Right lobe of liver (tissue), 6 donors: ENCODE measurements at regions not wholly inside any gene's neighbourhood (a gene's known extent, or its start where the extent isn't known, plus 50 kb on each side); places are given as distances from the start of the nearest gene placed in this dataset.

ENCODE experiments used
- ATAC-seq, 4 donors: fragments of 200-7000 bp; cut with Tn5 transposase; one replicate each; pipeline ENCODE4 v1.9.1; 2020; ENCODE audit warnings: mild to moderate bottlenecking in 4 of 4, moderate library complexity in 4 of 4
- DNase-seq, 3 donors: peaks; one replicate each; pipeline ENCODE4 v3.0.0-alpha.2; 2020
- H3K27ac ChIP-seq, 3 donors: fragments of 200-600 bp; one replicate each; pipeline ENCODE4 v1.8.0; 2022
- H3K27me3 ChIP-seq, 2 donors: fragments of 200-600 bp; one replicate each; pipeline ENCODE4 v1.8.0; 2022
- H3K36me3 ChIP-seq, 4 donors: fragments of 200-600 bp; sonication (generic) in 1 of 4; one replicate each; pipeline versions ENCODE4 v1.5.1 to v1.8.0; 2017 to 2022; ENCODE audit warnings: control low read depth in 1 of 4
- H3K4me1 ChIP-seq, 4 donors: fragments of 200-600 bp; sonication (generic) in 1 of 4; one replicate each; pipeline versions ENCODE4 v1.5.1 to v1.8.0; 2017 to 2022; ENCODE audit warnings: control low read depth in 1 of 4
- H3K4me3 ChIP-seq, 3 donors: fragments of 200-600 bp; one replicate each; pipeline ENCODE4 v1.8.0; 2022
- H3K9me3 ChIP-seq, 4 donors: fragments of 200-600 bp; sonication (generic) in 1 of 4; one replicate each; pipeline versions ENCODE4 v1.5.1 to v1.8.0; 2017 to 2022; ENCODE audit warnings: control low read depth in 1 of 4
- CTCF ChIP-seq, 4 donors: fragments of 200-600 bp in 3 of 4; fragments of 450-650 bp in 1 of 4; IDR thresholded peaks; one replicate each; pipeline versions ENCODE4 v1.5.1 to v1.8.0; 2016 to 2022; ENCODE audit warnings: antibody characterized with exemption in 4 of 4, mild to moderate bottlenecking in 2 of 4
- POLR2A ChIP-seq: fragments of 450-650 bp; IDR thresholded peaks from one replicate; pipeline ENCODE4 v1.6.1; 2017; ENCODE audit warnings: antibody characterized with exemption, mild to moderate bottlenecking
- WGBS: methylation state at CpG from one replicate; pipeline ENCODE4 v1.1.6; 2018; ENCODE audit warnings: low coverage, low lambda C conversion rate; ENCODE audit not compliant: insufficient coverage; ENCODE audit errors: missing lambda C conversion rate; 5-methylcytosine and 5-hydroxymethylcytosine counted together
- intact Hi-C, 2 donors: fragments of 100-400 bp; cut with DNase I; formaldehyde crosslinking; loops; one replicate each; pipeline versions ENCODE4 v1.11.2 to v1.14.1; 2022
- donor health status: DM: no; HTN: yes; CAD: no.
- donor health status: DM: no; HTN: no; CAD: no.
- donor health status: DM: no; HTN: no; CAD: no.
- donor health status: DM: no; HTN: yes; CAD: no.
- donor health status: DM: no; HTN: yes; CAD: no.

GRCh38 chr12:132439333-132439904 is 50.5 kb upstream of the FBRSL1 start:
- Histone ChIP-seq H3K36me3 (no peaks in the 10 kb centered on the region), H3K9me3 (no peaks in the 10 kb centered on the region), H3K27ac (no peak overlapping the region), H3K4me1 (no peaks in the 10 kb centered on the region), H3K4me3 (no peak overlapping the region), H3K27me3 (no peaks in the 10 kb centered on the region)
- DNase-seq, result no peak
- WGBS, result 68% methylated on average over 22 of the region's 28 CpGs
- intact Hi-C loops, result no loop called here
- TF ChIP-seq CTCF (IDR thresholded peaks at IDR 0.05), result no peak
- TF ChIP-seq POLR2A, result no peak
- ATAC-seq, result no peak

GRCh38 chr12:132438726-132439125 is 51.2 kb upstream of the FBRSL1 start:
- no peak for TF ChIP-seq POLR2A
- TF ChIP-seq CTCF (IDR thresholded peaks at IDR 0.05), result no peak
- ATAC-seq (no peak), DNase-seq (no peak)
- intact Hi-C loops, result no loop called here
- Histone ChIP-seq H3K4me1 (no peaks in the 10 kb centered on the region), H3K27ac (no peak overlapping the region), H3K36me3 (no peaks in the 10 kb centered on the region), H3K4me3 (no peak overlapping the region), H3K9me3 (no peaks in the 10 kb centered on the region), H3K27me3 (no peaks in the 10 kb centered on the region)
- WGBS, result no CpG with 5 or more reads among the region's 28 CpGs

- intact Hi-C loops, result no loop called here
- no peaks in the 10 kb centered on the region for H3K4me1 ChIP-seq
- H3K4me3 ChIP-seq, result no peak overlapping the region
- H3K9me3 ChIP-seq, result no peaks in the 10 kb centered on the region
- no peak for DNase-seq
- 20% methylated on average over 3 of the region's 30 CpGs for WGBS
- H3K36me3 ChIP-seq, result no peaks in the 10 kb centered on the region
- no peaks in the 10 kb centered on the region for H3K27me3 ChIP-seq
- H3K27ac ChIP-seq, result no peak overlapping the region
- ATAC-seq, result peak in 2 of 4 donors; percentile 18 to 19
- TF ChIP-seq CTCF (IDR thresholded peaks at IDR 0.05) (no peak), POLR2A (no peak)
Observed at GRCh38 chr12:132437943-132438700, 51.8 kb upstream of the FBRSL1 start.

- no peak overlapping the region for H3K4me3 ChIP-seq
- no peaks in the 10 kb centered on the region for H3K9me3 ChIP-seq
- WGBS, result 8% methylated on average over 9 of the region's 15 CpGs
- no peak for TF ChIP-seq POLR2A
- no peak for TF ChIP-seq CTCF (IDR thresholded peaks at IDR 0.05)
- no peaks in the 10 kb centered on the region for H3K36me3 ChIP-seq
- intact Hi-C loops, result no loop called here
- ATAC-seq, result peak in 2 of 4 donors; percentile 17 to 23
- H3K27ac ChIP-seq, result no peak overlapping the region
- no peaks in the 10 kb centered on the region for H3K27me3 ChIP-seq
- no peak for DNase-seq
- H3K4me1 ChIP-seq, result no peaks in the 10 kb centered on the region
Observed at GRCh38 chr12:132437252-132437932, 52.6 kb upstream of the FBRSL1 start.
